HG02642 (cell line): ENCODE measurements at regions not wholly inside any gene's neighbourhood (a gene's known extent, or its start where the extent isn't known, plus 50 kb on each side); places are given as distances from the start of the nearest gene placed in this dataset.
A peak's percentile ranks its signal among the peaks of the same experiment; 100 is the strongest.
"Not testable (repeated sequence)": the region's sequence is repeated elsewhere in the genome, so short reads cannot be mapped to it uniquely, and the experiment has no call there.

Experiments
- ATAC-seq: cut with Tn5 transposase; IDR thresholded peaks from one replicate; pipeline ENCODE4 v1.9.1; 2021; ENCODE audit warnings: mild to moderate bottlenecking; ENCODE audit not compliant: unreplicated experiment, poor library complexity

DNA sequence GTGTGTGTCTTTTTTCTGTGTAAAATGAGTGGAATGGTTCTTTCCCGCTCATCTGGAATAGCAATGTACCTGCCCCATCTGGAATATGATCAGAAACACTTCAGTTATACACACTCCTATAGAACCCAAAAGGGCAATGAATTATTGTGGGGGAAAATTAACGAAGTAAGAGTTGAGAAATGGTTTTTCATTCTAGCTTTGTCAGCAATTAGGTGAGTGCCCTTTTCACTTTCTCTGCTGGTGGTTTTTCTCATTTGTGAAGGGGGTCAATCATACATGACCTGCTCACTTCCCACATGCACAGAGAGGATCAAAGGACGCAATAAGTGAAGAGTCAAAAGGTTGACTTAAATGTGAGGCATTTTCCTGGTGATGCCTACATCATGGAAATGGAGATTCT is 168.0 kb downstream of the HS3ST3B1 start:
- ATAC-seq = no peak

DNA sequence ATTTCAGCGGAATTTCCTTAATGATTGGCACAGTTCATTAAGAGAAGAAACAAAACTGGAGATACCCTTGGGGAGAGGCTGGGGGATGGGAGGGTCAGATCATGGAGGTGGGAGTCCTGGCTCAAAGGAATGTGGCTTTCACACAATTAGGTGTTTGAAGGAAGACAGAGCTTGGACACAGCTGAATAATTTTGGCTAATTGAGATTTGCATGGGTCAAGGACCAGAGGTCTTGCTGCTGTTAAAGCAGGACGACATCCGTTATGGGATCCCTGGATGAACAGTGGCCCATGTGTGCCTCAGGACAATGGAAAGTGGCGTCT is 160.3 kb downstream of the HS3ST3B1 start:
- ATAC-seq = no peak

DNA sequence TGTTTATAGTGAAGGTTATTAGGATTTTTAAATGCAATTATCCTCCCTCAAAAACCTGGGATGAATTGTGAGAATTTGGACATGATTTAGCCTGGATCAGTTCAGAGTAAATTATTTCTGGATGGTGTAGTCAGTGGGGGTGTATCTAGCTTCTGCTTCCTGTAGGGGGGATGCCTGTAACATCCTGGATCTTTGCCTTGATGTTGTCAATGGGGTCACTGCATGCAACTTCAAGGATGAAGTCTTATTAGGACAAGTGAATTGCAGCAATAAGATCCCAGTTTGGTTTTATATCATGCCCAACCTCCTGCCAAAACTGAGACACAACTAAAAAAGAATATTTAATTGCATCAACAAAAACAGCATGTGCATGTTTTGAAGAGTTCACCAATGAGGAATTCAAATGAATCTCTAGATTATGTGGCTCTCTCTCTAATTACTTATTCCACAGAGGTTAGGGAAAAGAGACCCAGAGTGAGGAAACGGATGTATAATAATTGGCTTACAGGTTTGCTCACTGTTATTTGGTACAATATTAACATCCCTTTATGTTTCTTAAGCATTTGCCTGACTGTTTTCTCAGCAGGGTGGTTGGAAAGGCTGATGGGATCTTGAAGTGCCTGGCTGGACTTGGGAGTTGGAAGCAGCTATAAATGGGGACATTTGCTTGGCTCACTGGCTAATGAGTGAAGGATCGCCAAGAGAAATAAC is 159.8 kb downstream of the HS3ST3B1 start:
- ATAC-seq = no peak

DNA sequence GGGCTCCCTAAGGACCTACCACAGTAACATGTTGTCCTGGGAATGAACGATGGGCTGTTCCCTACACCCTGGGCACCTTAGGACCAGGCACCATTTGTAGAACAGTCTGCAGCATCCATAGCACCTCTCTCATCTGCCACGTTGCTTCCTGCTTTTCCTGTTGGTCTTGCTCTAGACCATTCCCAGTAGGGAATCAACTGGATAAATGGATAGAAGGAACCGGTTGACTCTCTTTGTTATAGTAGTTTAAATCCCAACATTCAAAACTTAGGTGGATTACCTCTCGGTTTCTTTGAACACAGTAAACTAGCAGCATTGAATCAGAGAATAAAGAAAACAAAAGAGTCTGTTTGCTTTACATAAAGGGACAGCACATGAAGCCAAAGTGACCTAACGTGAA is 159.1 kb downstream of the HS3ST3B1 start:
- no peak for ATAC-seq

DNA sequence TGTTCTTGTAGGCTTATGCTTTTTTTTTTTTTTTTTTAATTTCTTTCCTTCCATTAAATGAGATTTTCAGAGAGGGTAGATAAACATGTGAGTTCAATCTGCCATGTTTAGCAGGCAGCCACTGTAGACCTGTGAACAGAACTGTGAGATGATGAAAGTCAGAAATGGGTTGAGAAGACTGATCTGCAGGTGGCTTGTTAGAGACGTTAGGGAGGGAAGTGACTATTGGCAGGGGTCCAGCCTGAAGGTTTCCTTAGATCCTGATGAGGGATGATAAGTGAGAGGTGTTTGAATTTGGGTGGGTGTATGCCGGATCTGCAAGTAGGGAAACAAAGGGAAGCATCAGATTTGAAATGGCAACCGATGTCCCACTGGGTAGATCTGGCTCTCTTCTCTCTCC is 157.8 kb downstream of the HS3ST3B1 start:
- ATAC-seq = no peak

DNA sequence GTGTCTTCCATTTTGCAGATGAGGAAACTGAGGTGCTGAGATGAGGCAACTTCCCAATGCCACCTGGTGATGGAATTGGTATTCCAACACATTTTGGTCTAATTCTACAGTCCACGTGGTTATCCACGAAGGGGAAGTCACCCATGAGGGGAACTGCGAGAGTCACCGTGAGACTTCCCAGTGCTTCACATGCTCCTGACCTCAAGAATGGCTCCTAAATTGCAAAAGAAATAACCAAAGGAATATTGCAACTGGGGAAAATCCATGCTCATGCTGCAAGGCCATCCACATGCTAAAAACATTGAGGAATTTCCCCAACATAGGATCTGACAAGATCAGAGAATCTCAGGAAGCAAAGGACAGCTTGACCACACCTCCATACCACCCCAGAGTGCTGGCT is 153.9 kb downstream of the HS3ST3B1 start:
- no peak for ATAC-seq

DNA sequence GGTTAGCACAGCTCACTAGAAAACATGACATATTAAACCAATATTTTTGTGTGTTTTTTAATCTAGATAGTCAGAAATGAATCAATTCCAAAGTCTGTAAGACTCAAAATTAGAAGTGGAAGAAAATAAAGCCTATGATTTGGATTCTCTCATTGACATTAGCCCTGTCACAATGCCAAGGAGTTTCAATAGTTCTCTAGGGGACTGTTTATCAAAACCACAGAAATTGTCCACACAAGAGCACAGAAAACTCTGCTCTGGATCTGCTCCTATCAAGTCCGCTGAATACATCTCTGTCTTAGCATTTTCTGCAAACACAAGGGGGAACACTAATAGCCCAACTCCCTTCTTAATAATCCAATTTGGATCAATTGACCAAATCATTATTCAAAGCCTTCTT is 152.0 kb downstream of the HS3ST3B1 start:
- ATAC-seq = no peak

GRCh38 chr17:14451729-14452191 is 150.9 kb downstream of the HS3ST3B1 start:
- no peak for ATAC-seq

GRCh38 chr17:14448818-14449217 is 147.9 kb downstream of the HS3ST3B1 start:
- no peak for ATAC-seq

- ATAC-seq = no peak
These were observed 145.9 kb downstream of the HS3ST3B1 start for GRCh38 chr17:14446825-14447224.

DNA sequence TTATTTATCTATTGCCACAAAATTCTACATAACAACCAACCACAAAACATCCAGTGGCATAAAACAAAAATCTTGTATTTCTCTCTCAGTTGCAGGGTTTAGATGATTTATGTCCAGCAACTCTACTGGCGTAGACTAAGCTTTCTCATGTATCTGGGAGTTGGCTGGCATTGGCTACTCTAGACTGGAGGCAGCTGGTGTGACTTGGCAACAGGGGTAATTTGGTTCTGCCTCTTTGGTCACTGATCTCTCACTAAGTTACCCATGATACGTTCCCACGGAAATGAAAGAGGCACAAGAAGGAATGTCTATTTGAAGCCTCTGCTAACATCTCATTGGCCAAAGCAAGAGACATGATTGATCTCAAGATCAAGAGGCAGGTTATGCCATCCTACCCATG is 144.0 kb downstream of the HS3ST3B1 start:
- no peak for ATAC-seq

- no peak for ATAC-seq
These were observed 142.1 kb downstream of the HS3ST3B1 start for GRCh38 chr17:14442798-14443528.

GRCh38 chr17:14437176-14437575 is 136.3 kb downstream of the HS3ST3B1 start:
- ATAC-seq = no peak

GRCh38 chr17:14436266-14436665 is 135.4 kb downstream of the HS3ST3B1 start:
- no peak for ATAC-seq

- ATAC-seq = peak; percentile 93
These were observed 133.6 kb downstream of the HS3ST3B1 start for GRCh38 chr17:14434506-14434905.

DNA sequence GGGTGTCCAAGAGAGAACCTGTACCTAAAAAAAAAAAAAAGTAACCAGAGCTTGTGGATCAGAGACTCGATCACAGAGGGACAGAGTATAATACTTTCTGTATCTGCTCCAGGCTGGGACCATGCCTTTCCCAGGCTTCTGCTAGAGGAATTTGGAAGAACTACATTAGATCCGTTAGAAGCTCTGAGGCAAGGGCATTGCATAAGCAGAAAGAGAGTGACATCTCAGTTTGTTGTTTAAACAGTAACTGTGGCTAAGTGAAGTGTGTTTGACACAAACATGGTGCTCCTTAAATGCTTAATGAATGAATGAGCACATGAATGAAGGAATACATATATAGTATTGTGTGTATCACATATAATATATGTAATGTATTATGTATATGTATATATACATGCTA is 131.2 kb downstream of the HS3ST3B1 start:
- no peak for ATAC-seq

GRCh38 chr17:14429084-14429483 is 128.2 kb downstream of the HS3ST3B1 start:
- ATAC-seq = peak; percentile 28

DNA sequence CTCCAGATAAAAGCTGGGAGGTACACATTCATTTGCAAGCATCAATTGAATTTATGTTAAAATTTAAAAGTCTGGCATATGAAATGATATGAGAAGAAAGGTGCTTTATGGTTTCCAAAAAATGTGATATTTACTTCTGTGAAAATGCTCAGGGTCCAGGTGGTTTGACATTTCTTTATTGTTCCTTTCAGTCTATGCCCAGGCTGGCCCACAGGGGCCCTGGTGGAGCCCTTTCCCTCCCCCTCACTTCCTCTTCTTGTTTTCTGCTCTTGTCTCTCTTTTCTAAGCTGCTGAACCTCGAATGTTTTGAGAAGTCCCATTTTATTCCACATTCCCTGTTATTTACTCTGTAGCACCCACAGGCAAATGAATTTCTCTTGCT is 127.8 kb downstream of the HS3ST3B1 start:
- peak; percentile 70 for ATAC-seq

GRCh38 chr17:14427900-14428647 is 127.2 kb downstream of the HS3ST3B1 start:
- peak; percentile 79 for ATAC-seq

DNA sequence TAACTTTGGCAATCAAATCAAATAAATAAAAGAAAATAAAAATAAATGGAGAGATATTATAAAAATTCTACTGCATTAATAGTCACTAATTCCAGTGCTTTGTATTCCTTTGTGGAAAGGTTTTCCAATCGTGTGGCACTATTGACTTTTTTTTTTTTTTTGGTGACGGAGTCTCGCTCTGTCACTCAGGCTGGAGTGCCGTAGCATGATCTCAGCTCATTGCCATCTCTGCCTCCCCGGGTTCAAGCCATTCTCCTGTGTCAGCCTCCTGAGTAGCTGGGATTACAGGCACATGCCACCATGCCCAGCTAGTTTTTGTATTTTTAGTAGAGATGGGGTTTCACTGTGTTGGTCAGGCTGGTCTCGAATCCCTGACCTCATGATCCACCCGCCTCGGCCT is 122.3 kb downstream of the HS3ST3B1 start:
- not testable (repeated sequence) for ATAC-seq

GRCh38 chr17:14417336-14417735 is 116.5 kb downstream of the HS3ST3B1 start:
- no peak for ATAC-seq
